ENCODE measurements at regions not wholly inside any gene's neighbourhood (a gene's known extent, or its start where the extent isn't known, plus 50 kb on each side); places are given as distances from the start of the nearest gene placed in this dataset.

GRCh38 chr2:187232749-187233148 lies 215.3 kb downstream of the CALCRL start:
- Histone ChIP-seq H3K4me3 (ENCODE audit: low read length in 2 of 2) (no peak overlapping the region), H3K36me3 (ENCODE audit: control insufficient read depth in 2 of 2, insufficient read depth in 2 of 2, low read length in 2 of 2) (no peaks in the 10 kb centered on the region), H3K4me1 (ENCODE audit: control insufficient read depth, insufficient read depth, low read length) (no peaks in the 10 kb centered on the region), H3K9me3 (ENCODE audit: control insufficient read depth in 2 of 2, low read length in 2 of 2) (no peaks in the 10 kb centered on the region), H3K27ac (ENCODE audit: low read length) (no peak overlapping the region), H3K9ac (ENCODE audit: low read length in 2 of 2) (no peak overlapping the region), H3K27me3 (ENCODE audit: control insufficient read depth in 1 of 2, insufficient read depth in 2 of 2, low read length in 2 of 2) (no peaks in the 10 kb centered on the region)

DNA sequence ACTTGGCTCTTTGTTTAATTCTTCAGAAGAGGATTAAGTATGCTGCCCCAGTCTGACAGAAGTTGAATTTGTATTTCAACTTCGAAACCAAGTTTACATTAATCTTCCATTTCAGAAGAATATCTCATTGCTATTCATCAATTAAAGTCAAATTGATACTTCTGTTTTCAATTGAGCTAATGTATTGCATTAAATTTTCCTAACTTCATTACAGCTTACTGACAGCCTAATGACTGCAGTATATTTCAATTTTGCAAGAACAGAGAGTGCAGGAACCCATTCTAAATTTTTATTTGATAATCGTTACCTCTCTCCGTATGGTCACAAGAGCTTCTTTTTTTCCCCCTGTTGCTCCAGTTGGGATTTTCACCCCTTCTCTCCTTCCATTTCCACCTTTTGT lies 218.0 kb downstream of the CALCRL start:
- no peak overlapping the region for H3K27ac ChIP-seq (ENCODE audit: low read length)
- no peaks in the 10 kb centered on the region for H3K36me3 ChIP-seq (ENCODE audit: control insufficient read depth in 2 of 2, insufficient read depth in 2 of 2, low read length in 2 of 2)
- H3K9ac ChIP-seq (ENCODE audit: low read length in 2 of 2): no peak overlapping the region
- no peaks in the 10 kb centered on the region for H3K9me3 ChIP-seq (ENCODE audit: control insufficient read depth in 2 of 2, low read length in 2 of 2)
- H3K27me3 ChIP-seq (ENCODE audit: control insufficient read depth in 1 of 2, insufficient read depth in 2 of 2, low read length in 2 of 2): no peaks in the 10 kb centered on the region
- H3K4me3 ChIP-seq (ENCODE audit: low read length in 2 of 2): no peak overlapping the region
- no peaks in the 10 kb centered on the region for H3K4me1 ChIP-seq (ENCODE audit: control insufficient read depth, insufficient read depth, low read length)

GRCh38 chr2:187228986-187229385 lies 219.1 kb downstream of the CALCRL start:
- H3K27ac ChIP-seq (ENCODE audit: low read length): no peak overlapping the region
- H3K36me3 ChIP-seq (ENCODE audit: control insufficient read depth in 2 of 2, insufficient read depth in 2 of 2, low read length in 2 of 2): no peaks in the 10 kb centered on the region
- no peaks in the 10 kb centered on the region for H3K27me3 ChIP-seq (ENCODE audit: control insufficient read depth in 1 of 2, insufficient read depth in 2 of 2, low read length in 2 of 2)
- H3K4me1 ChIP-seq (ENCODE audit: control insufficient read depth, insufficient read depth, low read length): no peaks in the 10 kb centered on the region
- no peak overlapping the region for H3K9ac ChIP-seq (ENCODE audit: low read length in 2 of 2)
- no peaks in the 10 kb centered on the region for H3K9me3 ChIP-seq (ENCODE audit: control insufficient read depth in 2 of 2, low read length in 2 of 2)
- H3K4me3 ChIP-seq (ENCODE audit: low read length in 2 of 2): no peak overlapping the region

DNA sequence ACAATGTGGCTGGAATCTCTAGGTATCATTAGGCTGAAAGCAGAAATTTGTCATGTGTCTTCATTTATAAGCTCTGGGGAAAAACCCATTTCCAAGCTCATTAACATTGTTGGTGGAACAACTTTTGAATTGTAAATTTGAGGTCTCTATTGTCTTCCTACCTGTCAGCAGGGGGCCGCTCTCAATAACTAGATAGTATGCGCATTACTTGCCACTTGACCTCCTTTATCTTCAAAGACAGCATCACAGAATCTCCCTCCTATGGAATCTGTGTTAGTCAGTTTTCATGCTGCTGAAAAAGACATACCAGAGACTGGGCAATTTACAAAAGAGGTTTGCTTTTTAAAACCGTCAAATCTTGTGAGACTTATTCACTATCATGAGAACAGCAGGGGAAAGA lies 223.1 kb downstream of the CALCRL start:
- H3K4me3 ChIP-seq (ENCODE audit: low read length in 2 of 2): no peak overlapping the region
- no peaks in the 10 kb centered on the region for H3K9me3 ChIP-seq (ENCODE audit: control insufficient read depth in 2 of 2, low read length in 2 of 2)

GRCh38 chr2:187220071-187220470 lies 228.0 kb downstream of the CALCRL start:
- Histone ChIP-seq H3K27ac (ENCODE audit: low read length) (no peak overlapping the region), H3K36me3 (ENCODE audit: control insufficient read depth in 2 of 2, insufficient read depth in 2 of 2, low read length in 2 of 2) (no peaks in the 10 kb centered on the region), H3K4me1 (ENCODE audit: control insufficient read depth, insufficient read depth, low read length) (no peaks in the 10 kb centered on the region), H3K4me3 (ENCODE audit: low read length in 2 of 2) (no peak overlapping the region), H3K9ac (ENCODE audit: low read length in 2 of 2) (no peak overlapping the region), H3K27me3 (ENCODE audit: control insufficient read depth in 1 of 2, insufficient read depth in 2 of 2, low read length in 2 of 2) (no peaks in the 10 kb centered on the region), H3K9me3 (ENCODE audit: control insufficient read depth in 2 of 2, low read length in 2 of 2) (no peaks in the 10 kb centered on the region)

More for the DNA sequence above, 223.1 kb downstream of the CALCRL start:
- Histone ChIP-seq H3K27me3 (ENCODE audit: control insufficient read depth in 1 of 2, insufficient read depth in 2 of 2, low read length in 2 of 2) (no peaks in the 10 kb centered on the region), H3K4me1 (ENCODE audit: control insufficient read depth, insufficient read depth, low read length) (no peaks in the 10 kb centered on the region), H3K9ac (ENCODE audit: low read length in 2 of 2) (no peak overlapping the region), H3K27ac (ENCODE audit: low read length) (no peak overlapping the region), H3K36me3 (ENCODE audit: control insufficient read depth in 2 of 2, insufficient read depth in 2 of 2, low read length in 2 of 2) (no peaks in the 10 kb centered on the region)

- Histone ChIP-seq H3K9ac (ENCODE audit: low read length in 2 of 2) (no peak overlapping the region), H3K27me3 (ENCODE audit: control insufficient read depth in 1 of 2, insufficient read depth in 2 of 2, low read length in 2 of 2) (no peaks in the 10 kb centered on the region), H3K4me1 (ENCODE audit: control insufficient read depth, insufficient read depth, low read length) (no peaks in the 10 kb centered on the region), H3K4me3 (ENCODE audit: low read length in 2 of 2) (no peak overlapping the region), H3K27ac (ENCODE audit: low read length) (no peak overlapping the region), H3K36me3 (ENCODE audit: control insufficient read depth in 2 of 2, insufficient read depth in 2 of 2, low read length in 2 of 2) (no peaks in the 10 kb centered on the region), H3K9me3 (ENCODE audit: control insufficient read depth in 2 of 2, low read length in 2 of 2) (no peaks in the 10 kb centered on the region)
Observed at GRCh38 chr2:187215532-187216240, 232.4 kb downstream of the CALCRL start.

- no peak overlapping the region for H3K27ac ChIP-seq (ENCODE audit: low read length)
- no peak overlapping the region for H3K4me3 ChIP-seq (ENCODE audit: low read length in 2 of 2)
- no peaks in the 10 kb centered on the region for H3K36me3 ChIP-seq (ENCODE audit: control insufficient read depth in 2 of 2, insufficient read depth in 2 of 2, low read length in 2 of 2)
- no peak overlapping the region for H3K9ac ChIP-seq (ENCODE audit: low read length in 2 of 2)
- H3K4me1 ChIP-seq (ENCODE audit: control insufficient read depth, insufficient read depth, low read length): no peaks in the 10 kb centered on the region
- no peaks in the 10 kb centered on the region for H3K27me3 ChIP-seq (ENCODE audit: control insufficient read depth in 1 of 2, insufficient read depth in 2 of 2, low read length in 2 of 2)
- no peaks in the 10 kb centered on the region for H3K9me3 ChIP-seq (ENCODE audit: control insufficient read depth in 2 of 2, low read length in 2 of 2)
Observed at GRCh38 chr2:187214306-187214705, 233.7 kb downstream of the CALCRL start.

DNA sequence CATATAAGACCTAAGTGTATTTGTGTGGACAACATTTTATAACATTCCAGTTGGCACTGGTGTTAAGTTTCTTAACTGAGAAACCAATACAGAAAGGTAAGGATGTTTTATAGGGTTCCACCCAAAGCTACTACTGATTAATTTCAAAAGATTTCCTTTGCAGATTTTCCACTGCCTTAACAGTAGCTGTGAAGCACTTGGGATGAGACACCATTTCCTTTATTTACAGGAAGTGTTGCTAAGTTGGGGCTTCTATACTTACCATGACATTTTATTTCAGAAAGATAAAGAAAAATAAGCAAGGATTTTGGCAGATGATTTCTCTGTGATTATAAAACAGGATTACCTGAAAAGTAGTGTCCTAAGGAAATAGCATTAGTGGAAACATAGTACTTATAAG lies 234.3 kb downstream of the CALCRL start:
- no peaks in the 10 kb centered on the region for H3K9me3 ChIP-seq (ENCODE audit: control insufficient read depth in 2 of 2, low read length in 2 of 2)
- no peaks in the 10 kb centered on the region for H3K36me3 ChIP-seq (ENCODE audit: control insufficient read depth in 2 of 2, insufficient read depth in 2 of 2, low read length in 2 of 2)
- H3K4me3 ChIP-seq (ENCODE audit: low read length in 2 of 2): no peak overlapping the region
- no peaks in the 10 kb centered on the region for H3K4me1 ChIP-seq (ENCODE audit: control insufficient read depth, insufficient read depth, low read length)
- no peak overlapping the region for H3K27ac ChIP-seq (ENCODE audit: low read length)
- H3K9ac ChIP-seq (ENCODE audit: low read length in 2 of 2): no peak overlapping the region
- H3K27me3 ChIP-seq (ENCODE audit: control insufficient read depth in 1 of 2, insufficient read depth in 2 of 2, low read length in 2 of 2): no peaks in the 10 kb centered on the region

- H3K9ac ChIP-seq (ENCODE audit: low read length in 2 of 2): no peak overlapping the region
- no peaks in the 10 kb centered on the region for H3K36me3 ChIP-seq (ENCODE audit: control insufficient read depth in 2 of 2, insufficient read depth in 2 of 2, low read length in 2 of 2)
- H3K27me3 ChIP-seq (ENCODE audit: control insufficient read depth in 1 of 2, insufficient read depth in 2 of 2, low read length in 2 of 2): no peaks in the 10 kb centered on the region
- no peaks in the 10 kb centered on the region for H3K4me1 ChIP-seq (ENCODE audit: control insufficient read depth, insufficient read depth, low read length)
- H3K4me3 ChIP-seq (ENCODE audit: low read length in 2 of 2): no peak overlapping the region
- H3K9me3 ChIP-seq (ENCODE audit: control insufficient read depth in 2 of 2, low read length in 2 of 2): no peaks in the 10 kb centered on the region
- no peak overlapping the region for H3K27ac ChIP-seq (ENCODE audit: low read length)
Observed at GRCh38 chr2:187210726-187211125, 237.3 kb downstream of the CALCRL start.

- H3K4me3 ChIP-seq (ENCODE audit: low read length in 2 of 2): no peak overlapping the region
- no peaks in the 10 kb centered on the region for H3K36me3 ChIP-seq (ENCODE audit: control insufficient read depth in 2 of 2, insufficient read depth in 2 of 2, low read length in 2 of 2)
- H3K9ac ChIP-seq (ENCODE audit: low read length in 2 of 2): no peak overlapping the region
- no peaks in the 10 kb centered on the region for H3K27me3 ChIP-seq (ENCODE audit: control insufficient read depth in 1 of 2, insufficient read depth in 2 of 2, low read length in 2 of 2)
- H3K9me3 ChIP-seq (ENCODE audit: control insufficient read depth in 2 of 2, low read length in 2 of 2): no peaks in the 10 kb centered on the region
- H3K27ac ChIP-seq (ENCODE audit: low read length): no peak overlapping the region
- H3K4me1 ChIP-seq (ENCODE audit: control insufficient read depth, insufficient read depth, low read length): no peaks in the 10 kb centered on the region
Observed at GRCh38 chr2:187208199-187208785, 239.8 kb downstream of the CALCRL start.

- H3K27ac ChIP-seq (ENCODE audit: low read length): no peak overlapping the region
- H3K36me3 ChIP-seq (ENCODE audit: control insufficient read depth in 2 of 2, insufficient read depth in 2 of 2, low read length in 2 of 2): no peaks in the 10 kb centered on the region
- H3K27me3 ChIP-seq (ENCODE audit: control insufficient read depth in 1 of 2, insufficient read depth in 2 of 2, low read length in 2 of 2): no peaks in the 10 kb centered on the region
- H3K4me3 ChIP-seq (ENCODE audit: low read length in 2 of 2): no peak overlapping the region
- no peak overlapping the region for H3K9ac ChIP-seq (ENCODE audit: low read length in 2 of 2)
- no peaks in the 10 kb centered on the region for H3K9me3 ChIP-seq (ENCODE audit: control insufficient read depth in 2 of 2, low read length in 2 of 2)
- no peaks in the 10 kb centered on the region for H3K4me1 ChIP-seq (ENCODE audit: control insufficient read depth, insufficient read depth, low read length)
Observed at GRCh38 chr2:187207126-187207525, 240.9 kb downstream of the CALCRL start.
